ENCODE measurements at regions not wholly inside any gene's neighbourhood (a gene's known extent, or its start where the extent isn't known, plus 50 kb on each side); places are given as distances from the start of the nearest gene placed in this dataset.

GRCh38 chr15:36275656-36276055, 303.8 kb upstream of the CDIN1 start:
- H3K27me3 ChIP-seq (ENCODE audit: control insufficient read depth in 1 of 2, insufficient read depth in 2 of 2, low read length in 2 of 2) = no peaks in the 10 kb centered on the region
- FAIRE-seq (no peak), DNase-seq (ENCODE audit: low spot score) (no peak), ATAC-seq (no peak)
- no peaks in the 10 kb centered on the region for H3K4me1 ChIP-seq (ENCODE audit: insufficient read depth, low read length)
- H3K9me3 ChIP-seq (ENCODE audit: low read length) = peaks cover 39% of the 10 kb centered on the region
- H3K27ac ChIP-seq (ENCODE audit: extremely low read length, insufficient read depth, low read length) = no peak overlapping the region
- no peaks in the 10 kb centered on the region for H4K20me1 ChIP-seq (ENCODE audit: insufficient read depth, low read length)
- TF ChIP-seq CHD2 (IDR thresholded peaks at IDR 0.05; ENCODE audit: low read depth, low read length) (no peak), ZNF780A (CRISPR knock-in tag; IDR thresholded peaks at IDR 0.05) (no peak), ATRX (CRISPR knock-in tag; IDR thresholded peaks at IDR 0.05; ENCODE audit: borderline replicate concordance) (no peak), ZNF776 (CRISPR knock-in tag; IDR thresholded peaks at IDR 0.05) (no peak), HOXD1 (CRISPR knock-in tag; IDR thresholded peaks at IDR 0.05) (no peak), ZSCAN31 (CRISPR knock-in tag; IDR thresholded peaks at IDR 0.05; ENCODE audit: low read depth) (no peak), KAT8 (CRISPR knock-in tag; IDR thresholded peaks at IDR 0.05) (no peak), MYNN (CRISPR knock-in tag; IDR thresholded peaks at IDR 0.05; ENCODE audit: low read depth) (no peak), E2F1 (CRISPR knock-in tag; IDR thresholded peaks at IDR 0.05) (no peak), ZNF775 (CRISPR knock-in tag; IDR thresholded peaks at IDR 0.05; ENCODE audit: borderline replicate concordance) (no peak), KAT2B (IDR thresholded peaks at IDR 0.05; ENCODE audit: borderline replicate concordance, low read depth, low read length) (no peak), NCOA5 (CRISPR knock-in tag; IDR thresholded peaks at IDR 0.05) (no peak), DBP (CRISPR knock-in tag; IDR thresholded peaks at IDR 0.05; ENCODE audit: not compliant biosample characterization) (no peak), DDIT3 (CRISPR knock-in tag; IDR thresholded peaks at IDR 0.05) (no peak), MBNL3 (CRISPR knock-in tag; conservative IDR thresholded peaks at IDR 0.05) (no peak), SYNCRIP (IDR thresholded peaks at IDR 0.05; ENCODE audit: insufficient read depth, low read depth, low read length) (no peak)
- TF ChIP-seq, protein P1, sequence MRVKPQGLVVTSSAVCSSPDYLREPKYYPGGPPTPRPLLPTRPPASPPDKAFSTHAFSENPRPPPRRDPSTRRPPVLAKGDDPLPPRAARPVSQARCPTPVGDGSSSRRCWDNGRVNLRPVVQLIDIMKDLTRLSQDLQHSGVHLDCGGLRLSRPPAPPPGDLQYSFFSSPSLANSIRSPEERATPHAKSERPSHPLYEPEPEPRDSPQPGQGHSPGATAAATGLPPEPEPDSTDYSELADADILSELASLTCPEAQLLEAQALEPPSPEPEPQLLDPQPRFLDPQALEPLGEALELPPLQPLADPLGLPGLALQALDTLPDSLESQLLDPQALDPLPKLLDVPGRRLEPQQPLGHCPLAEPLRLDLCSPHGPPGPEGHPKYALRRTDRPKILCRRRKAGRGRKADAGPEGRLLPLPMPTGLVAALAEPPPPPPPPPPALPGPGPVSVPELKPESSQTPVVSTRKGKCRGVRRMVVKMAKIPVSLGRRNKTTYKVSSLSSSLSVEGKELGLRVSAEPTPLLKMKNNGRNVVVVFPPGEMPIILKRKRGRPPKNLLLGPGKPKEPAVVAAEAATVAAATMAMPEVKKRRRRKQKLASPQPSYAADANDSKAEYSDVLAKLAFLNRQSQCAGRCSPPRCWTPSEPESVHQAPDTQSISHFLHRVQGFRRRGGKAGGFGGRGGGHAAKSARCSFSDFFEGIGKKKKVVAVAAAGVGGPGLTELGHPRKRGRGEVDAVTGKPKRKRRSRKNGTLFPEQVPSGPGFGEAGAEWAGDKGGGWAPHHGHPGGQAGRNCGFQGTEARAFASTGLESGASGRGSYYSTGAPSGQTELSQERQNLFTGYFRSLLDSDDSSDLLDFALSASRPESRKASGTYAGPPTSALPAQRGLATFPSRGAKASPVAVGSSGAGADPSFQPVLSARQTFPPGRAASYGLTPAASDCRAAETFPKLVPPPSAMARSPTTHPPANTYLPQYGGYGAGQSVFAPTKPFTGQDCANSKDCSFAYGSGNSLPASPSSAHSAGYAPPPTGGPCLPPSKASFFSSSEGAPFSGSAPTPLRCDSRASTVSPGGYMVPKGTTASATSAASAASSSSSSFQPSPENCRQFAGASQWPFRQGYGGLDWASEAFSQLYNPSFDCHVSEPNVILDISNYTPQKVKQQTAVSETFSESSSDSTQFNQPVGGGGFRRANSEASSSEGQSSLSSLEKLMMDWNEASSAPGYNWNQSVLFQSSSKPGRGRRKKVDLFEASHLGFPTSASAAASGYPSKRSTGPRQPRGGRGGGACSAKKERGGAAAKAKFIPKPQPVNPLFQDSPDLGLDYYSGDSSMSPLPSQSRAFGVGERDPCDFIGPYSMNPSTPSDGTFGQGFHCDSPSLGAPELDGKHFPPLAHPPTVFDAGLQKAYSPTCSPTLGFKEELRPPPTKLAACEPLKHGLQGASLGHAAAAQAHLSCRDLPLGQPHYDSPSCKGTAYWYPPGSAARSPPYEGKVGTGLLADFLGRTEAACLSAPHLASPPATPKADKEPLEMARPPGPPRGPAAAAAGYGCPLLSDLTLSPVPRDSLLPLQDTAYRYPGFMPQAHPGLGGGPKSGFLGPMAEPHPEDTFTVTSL (CRISPR knock-in tag; IDR thresholded peaks at IDR 0.05; ENCODE audit: borderline replicate concordance) = no peak
- TF ChIP-seq, protein P2, sequence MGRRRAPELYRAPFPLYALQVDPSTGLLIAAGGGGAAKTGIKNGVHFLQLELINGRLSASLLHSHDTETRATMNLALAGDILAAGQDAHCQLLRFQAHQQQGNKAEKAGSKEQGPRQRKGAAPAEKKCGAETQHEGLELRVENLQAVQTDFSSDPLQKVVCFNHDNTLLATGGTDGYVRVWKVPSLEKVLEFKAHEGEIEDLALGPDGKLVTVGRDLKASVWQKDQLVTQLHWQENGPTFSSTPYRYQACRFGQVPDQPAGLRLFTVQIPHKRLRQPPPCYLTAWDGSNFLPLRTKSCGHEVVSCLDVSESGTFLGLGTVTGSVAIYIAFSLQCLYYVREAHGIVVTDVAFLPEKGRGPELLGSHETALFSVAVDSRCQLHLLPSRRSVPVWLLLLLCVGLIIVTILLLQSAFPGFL (CRISPR knock-in tag; IDR thresholded peaks at IDR 0.05) = no peak
- BruUV-seq (replicated peaks) = no TSS peak
- no peak overlapping the region for H2AFZ ChIP-seq (ENCODE audit: low read length)
- 0% methylated on average over 2 of the region's 2 CpGs for WGBS (ENCODE audit: low lambda C conversion rate)
- in situ Hi-C loops (cut with HindIII; ENCODE audit: extremely low pct_ligation_motif_present, low pct_unique_long_range_greater_than_20kb) = no loop called here
- POLR2A ChIA-PET = no interaction called here
- no peak overlapping the region for H3K4me2 ChIP-seq (ENCODE audit: low read depth, low read length)
- no peak overlapping the region for H3K4me3 ChIP-seq (replicated peaks in 1 of 3; ENCODE audit: insufficient read depth in 1 of 3, low read depth in 2 of 3, low read length in 3 of 3)
- no peaks in the 10 kb centered on the region for H3K36me3 ChIP-seq (replicated peaks in 1 of 2; ENCODE audit: control insufficient read depth in 1 of 2, insufficient read depth in 2 of 2, low read length in 2 of 2)
- intact Hi-C loops (cut with micrococcal nuclease; ENCODE audit: unreplicated experiment) = no loop called here
- no peaks in the 10 kb centered on the region for H3K79me2 ChIP-seq (ENCODE audit: insufficient read depth, low read length)
- CTCF ChIA-PET (ENCODE audit: low intra/inter-chr PET ratio, low total read pairs) = no interaction called here
- no peak overlapping the region for H3K9ac ChIP-seq (ENCODE audit: insufficient read depth, low read depth, low read length)

Data from HepG2 (cell line).